Esophagus muscularis mucosa (tissue), 3 donors: ENCODE measurements at regions not wholly inside any gene's neighbourhood (a gene's known extent, or its start where the extent isn't known, plus 50 kb on each side); places are given as distances from the start of the nearest gene placed in this dataset.
"Not testable (repeated sequence)": the region's sequence is repeated elsewhere in the genome, so short reads cannot be mapped to it uniquely, and the experiment has no call there.

Experiments
- POLR2A ChIP-seq: fragments of 450-650 bp; IDR thresholded peaks from one replicate; pipeline ENCODE4 v1.6.1; 2017; ENCODE audit warnings: antibody characterized with exemption, moderate library complexity, mild to moderate bottlenecking, low read depth
- POLR2AphosphoS5 ChIP-seq, 2 donors: sonication (generic); formaldehyde crosslinking; IDR thresholded peaks; one replicate each; pipeline ENCODE4 v1.6.1; 2017; ENCODE audit warnings: antibody characterized with exemption in 2 of 2
- TF ChIP-seq, protein P1 (sequence below), 3 experiments: fragments of 200-600 bp in 2 of 3; fragments of 450-650 bp in 1 of 3; sonication (generic) in 2 of 3; IDR thresholded peaks; one replicate each; pipeline ENCODE4 v1.5.1; 2017 to 2019; ENCODE audit warnings: antibody characterized with exemption in 3 of 3, mild to moderate bottlenecking in 2 of 3, moderate library complexity in 1 of 3

DNA sequence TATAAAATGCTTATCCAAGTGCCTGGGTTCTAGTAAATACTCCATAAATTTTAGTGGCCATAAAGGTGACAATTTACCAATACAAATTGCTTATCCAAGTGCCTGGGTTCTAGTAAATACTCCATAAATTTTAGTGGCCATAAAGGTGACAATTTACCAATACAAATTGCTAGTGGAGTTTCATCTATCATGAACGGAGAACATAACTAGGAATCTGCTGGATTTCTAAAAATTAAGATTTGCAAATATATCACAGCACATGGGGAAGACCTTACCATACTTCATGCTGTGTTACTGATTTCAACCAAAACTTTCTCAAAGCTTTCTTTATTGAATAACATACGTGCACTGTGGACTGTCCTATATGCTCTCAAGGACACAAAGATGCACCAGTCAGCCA is 1631.4 kb upstream of the FLRT2 start:
- TF ChIP-seq, protein P1, sequence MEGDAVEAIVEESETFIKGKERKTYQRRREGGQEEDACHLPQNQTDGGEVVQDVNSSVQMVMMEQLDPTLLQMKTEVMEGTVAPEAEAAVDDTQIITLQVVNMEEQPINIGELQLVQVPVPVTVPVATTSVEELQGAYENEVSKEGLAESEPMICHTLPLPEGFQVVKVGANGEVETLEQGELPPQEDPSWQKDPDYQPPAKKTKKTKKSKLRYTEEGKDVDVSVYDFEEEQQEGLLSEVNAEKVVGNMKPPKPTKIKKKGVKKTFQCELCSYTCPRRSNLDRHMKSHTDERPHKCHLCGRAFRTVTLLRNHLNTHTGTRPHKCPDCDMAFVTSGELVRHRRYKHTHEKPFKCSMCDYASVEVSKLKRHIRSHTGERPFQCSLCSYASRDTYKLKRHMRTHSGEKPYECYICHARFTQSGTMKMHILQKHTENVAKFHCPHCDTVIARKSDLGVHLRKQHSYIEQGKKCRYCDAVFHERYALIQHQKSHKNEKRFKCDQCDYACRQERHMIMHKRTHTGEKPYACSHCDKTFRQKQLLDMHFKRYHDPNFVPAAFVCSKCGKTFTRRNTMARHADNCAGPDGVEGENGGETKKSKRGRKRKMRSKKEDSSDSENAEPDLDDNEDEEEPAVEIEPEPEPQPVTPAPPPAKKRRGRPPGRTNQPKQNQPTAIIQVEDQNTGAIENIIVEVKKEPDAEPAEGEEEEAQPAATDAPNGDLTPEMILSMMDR (IDR thresholded peaks at IDR 0.05), result not testable (repeated sequence)
- not testable (repeated sequence) for TF ChIP-seq POLR2A; POLR2AphosphoS5 (IDR thresholded peaks at IDR 0.05)
